ENCODE measurements at regions not wholly inside any gene's neighbourhood (a gene's known extent, or its start where the extent isn't known, plus 50 kb on each side); places are given as distances from the start of the nearest gene placed in this dataset.

- TF ChIP-seq ZNF274 (IDR thresholded peaks at IDR 0.05; ENCODE audit: low read depth, low read length), result no peak
- TF ChIP-seq YY1 (IDR thresholded peaks at IDR 0.05; ENCODE audit: insufficient read depth, insufficient read length), result no peak
- no peak for TF ChIP-seq SUZ12 (IDR thresholded peaks at IDR 0.05; ENCODE audit: extremely low read depth, insufficient read depth, insufficient read length)
These were observed 174.8 kb upstream of the COPS8 start for GRCh38 chr2:236910781-236911495.

All from NT2/D1 (cell line).